CD14-positive monocyte (primary cell): ENCODE measurements at regions not wholly inside any gene's neighbourhood (a gene's known extent, or its start where the extent isn't known, plus 50 kb on each side); places are given as distances from the start of the nearest gene placed in this dataset.
"Not testable (repeated sequence)": the region's sequence is repeated elsewhere in the genome, so short reads cannot be mapped to it uniquely, and the experiment has no call there.

ENCODE experiments used
- DNase-seq, 3 donors: peaks; one replicate each; pipeline ENCODE4 v3.0.0-alpha.2; 2011 to 2022
- H2AFZ ChIP-seq: 2 replicates; pipeline ENCODE4 v1.6.0; 2012; ENCODE audit warnings: mild to moderate bottlenecking, low read depth, low read length, inconsistent platforms; ENCODE audit not compliant: insufficient read depth, poor library complexity, severe bottlenecking
- H3K27ac ChIP-seq, 2 donors: 1 replicate in 1 of 2; 2 replicates in 1 of 2; pipeline ENCODE4 v1.5.1; 2012 to 2013; ENCODE audit warnings: low read length in 2 of 2, control low read depth in 1 of 2, inconsistent platforms in 1 of 2, low read depth in 1 of 2, mild to moderate bottlenecking in 1 of 2
- H3K27me3 ChIP-seq, 2 donors: one replicate each; pipeline versions ENCODE4 v1.6.0 to v1.6.1; 2011 to 2013; ENCODE audit warnings: low read length in 2 of 2; ENCODE audit not compliant: control insufficient read depth in 2 of 2, insufficient read depth in 2 of 2
- H3K36me3 ChIP-seq, 2 donors: replicated peaks in 1 of 2; 1 replicate in 1 of 2; 2 replicates in 1 of 2; pipeline versions ENCODE4 v1.5.1 to v1.6.1; 2012 to 2013; ENCODE audit warnings: low read length in 2 of 2, control low read depth in 1 of 2, inconsistent platforms in 1 of 2, mild to moderate bottlenecking in 1 of 2; ENCODE audit not compliant: insufficient read depth in 2 of 2, control insufficient read depth in 1 of 2
- H3K4me1 ChIP-seq, 2 donors: 1 replicate in 1 of 2; 2 replicates in 1 of 2; pipeline versions ENCODE4 v1.5.1 to v1.6.1; 2012 to 2013; ENCODE audit warnings: low read length in 2 of 2, control low read depth in 1 of 2, inconsistent platforms in 1 of 2, mild to moderate bottlenecking in 1 of 2, moderate library complexity in 1 of 2; ENCODE audit not compliant: insufficient read depth in 2 of 2, control insufficient read depth in 1 of 2
- H3K4me2 ChIP-seq: replicated peaks from 2 replicates; pipeline ENCODE3; 2012; ENCODE audit warnings: low read length, moderate library complexity, mild to moderate bottlenecking; ENCODE audit not compliant: poor library complexity, severe bottlenecking; ENCODE audit errors: extremely low read depth
- H3K4me3 ChIP-seq, 3 experiments: fragments of 200-600 bp in 1 of 3; sonication (generic) in 1 of 3; replicated peaks in 1 of 3; 1 replicate in 2 of 3; 2 replicates in 1 of 3; pipeline ENCODE4 v1.5.1; 2011 to 2013; ENCODE audit warnings: low read length in 3 of 3, mild to moderate bottlenecking in 3 of 3, control low read depth in 2 of 3, low read depth in 2 of 3, inconsistent platforms in 1 of 3, moderate library complexity in 1 of 3
- H3K79me2 ChIP-seq: 2 replicates; pipeline ENCODE4 v1.6.0; 2012; ENCODE audit warnings: mild to moderate bottlenecking, control low read depth, inconsistent platforms, low read length, moderate library complexity; ENCODE audit not compliant: insufficient read depth
- H3K9ac ChIP-seq: 2 replicates; pipeline ENCODE4 v1.6.0; 2017; ENCODE audit warnings: low read length, mild to moderate bottlenecking; ENCODE audit not compliant: insufficient read depth, poor library complexity, severe bottlenecking
- H3K9me3 ChIP-seq, 2 donors: replicated peaks in 1 of 2; 1 replicate in 1 of 2; 2 replicates in 1 of 2; pipeline versions ENCODE4 v1.5.1 to v1.6.1; 2012 to 2013; ENCODE audit warnings: low read length in 2 of 2, control low read depth in 1 of 2; ENCODE audit not compliant: control insufficient read depth in 1 of 2, insufficient read depth in 1 of 2
- H4K20me1 ChIP-seq: 2 replicates; pipeline ENCODE4 v1.6.0; 2012; ENCODE audit warnings: mild to moderate bottlenecking, low read length, control low read depth, moderate library complexity; ENCODE audit not compliant: insufficient read depth
- H3K27ac Mint-ChIP-seq, 7 donors: one replicate each; pipeline ENCODE4 v1.8.0; 2020; ENCODE audit warnings: mild to moderate bottlenecking in 7 of 7, mixed read lengths in 7 of 7, moderate library complexity in 6 of 7, inconsistent platforms in 2 of 7
- H3K27me3 Mint-ChIP-seq, 3 donors: one replicate each; pipeline ENCODE4 v1.8.0; 2021 to 2022; ENCODE audit warnings: low read depth in 3 of 3, mild to moderate bottlenecking in 3 of 3, mixed read lengths in 3 of 3, moderate library complexity in 3 of 3, inconsistent platforms in 1 of 3
- H3K36me3 Mint-ChIP-seq, 2 donors: one replicate each; pipeline ENCODE4 v1.8.0; 2020; ENCODE audit warnings: mixed read lengths in 2 of 2, inconsistent platforms in 1 of 2, mild to moderate bottlenecking in 1 of 2
- H3K4me1 Mint-ChIP-seq: one replicate; pipeline ENCODE4 v1.8.0; 2020; ENCODE audit warnings: mild to moderate bottlenecking, mixed read lengths
- H3K4me3 Mint-ChIP-seq, 2 donors: one replicate each; pipeline ENCODE4 v1.8.0; 2020; ENCODE audit warnings: mild to moderate bottlenecking in 2 of 2, mixed read lengths in 2 of 2, moderate library complexity in 1 of 2
- H3K9me3 Mint-ChIP-seq, 7 donors: one replicate each; pipeline ENCODE4 v1.8.0; 2020 to 2022; ENCODE audit warnings: mixed read lengths in 7 of 7, mild to moderate bottlenecking in 6 of 7, moderate library complexity in 6 of 7, inconsistent platforms in 2 of 7
- CTCF ChIP-seq: fragments of 200-600 bp; IDR thresholded peaks from one replicate; pipeline ENCODE4 v1.8.0; 2022; ENCODE audit warnings: antibody characterized with exemption, mild to moderate bottlenecking
- WGBS: methylation state at CpG from one replicate; pipeline ENCODE4 v1.1.5; 2013; ENCODE audit warnings: missing lambda C conversion rate; ENCODE audit not compliant: insufficient coverage; 5-methylcytosine and 5-hydroxymethylcytosine counted together
- intact Hi-C, 2 donors: fragments of 100-400 bp; cut with micrococcal nuclease; formaldehyde crosslinking; loops; one replicate each; pipeline versions ENCODE4 v1.15.0 to v1.15.1; 2023

GRCh38 chr13:76579701-76580100, 306.5 kb downstream of the KCTD12 start:
- H3K36me3 Mint-ChIP-seq, result no peaks in the 10 kb centered on the region
- TF ChIP-seq CTCF, result no peak
- Histone ChIP-seq H3K36me3 (no peaks in the 10 kb centered on the region), H3K9me3 (peaks cover 12 to 14% of the 10 kb centered on the region in 2 donors), H3K4me3 (no peak overlapping the region), H4K20me1 (no peaks in the 10 kb centered on the region), H3K27ac (no peak overlapping the region), H3K27me3 (no peaks in the 10 kb centered on the region), H3K79me2 (no peaks in the 10 kb centered on the region), H3K9ac (no peak overlapping the region), H3K4me2 (no peak overlapping the region), H2AFZ (no peak overlapping the region), H3K4me1 (no peaks in the 10 kb centered on the region)
- DNase-seq, result no peak
- no peaks in the 10 kb centered on the region for H3K4me1 Mint-ChIP-seq
- 100% methylated on average over 2 of the region's 4 CpGs for WGBS
- H3K4me3 Mint-ChIP-seq, result no peak overlapping the region
- H3K27ac Mint-ChIP-seq, result no peak overlapping the region
- peaks cover 10 to 30% (median 29%) of the 10 kb centered on the region in 7 donors for H3K9me3 Mint-ChIP-seq
- H3K27me3 Mint-ChIP-seq, result no peaks in the 10 kb centered on the region
- intact Hi-C loops, result no loop called here

- H3K27me3 ChIP-seq, H3K4me3 Mint-ChIP-seq, intact Hi-C loops, H3K27me3 Mint-ChIP-seq, H3K36me3 Mint-ChIP-seq, H2AFZ ChIP-seq, H3K27ac Mint-ChIP-seq, H3K36me3 ChIP-seq, H3K4me3 ChIP-seq, H3K4me1 ChIP-seq, H3K9ac ChIP-seq, H3K79me2 ChIP-seq, H3K4me2 ChIP-seq, H3K4me1 Mint-ChIP-seq, H3K27ac ChIP-seq, H4K20me1 ChIP-seq: not testable (repeated sequence)
- peaks cover 10 to 36% (median 32%) of the 10 kb centered on the region in 7 donors for H3K9me3 Mint-ChIP-seq
- peaks cover 12 to 16% of the 10 kb centered on the region in 2 donors for H3K9me3 ChIP-seq
- peak in 1 of 3 donors; percentile 2 for DNase-seq
- WGBS, result 64% methylated on average over 3 of the region's 5 CpGs
These were observed 310.6 kb downstream of the KCTD12 start for GRCh38 chr13:76575634-76576033.
